GM23338 (cell line): ENCODE measurements at regions not wholly inside any gene's neighbourhood (a gene's known extent, or its start where the extent isn't known, plus 50 kb on each side); places are given as distances from the start of the nearest gene placed in this dataset.

Experiments used
- ATAC-seq: fragments of 200-7000 bp; cut with Tn5 transposase; 3 replicates; pipeline ENCODE4 v1.9.1; 2020
- DNase-seq: peaks from one replicate; pipeline ENCODE4 v3.0.0-alpha.2; 2015; ENCODE audit warnings: low spot score
- H2AFZ ChIP-seq: fragments of 200-600 bp; sonication (generic); 2 replicates; pipeline ENCODE4 v1.8.0; 2016; ENCODE audit warnings: antibody characterized with exemption, mild to moderate bottlenecking, moderate library complexity
- H3F3A ChIP-seq: fragments of 200-600 bp; sonication (generic); replicated peaks from 2 replicates; pipeline ENCODE4 v1.8.0; 2017; ENCODE audit warnings: antibody characterized with exemption, mixed run types, low read depth
- H3K27ac ChIP-seq: fragments of 200-600 bp; sonication (generic); 2 replicates; pipeline ENCODE4 v1.6.1; 2016; ENCODE audit warnings: low read depth
- H3K27me3 ChIP-seq: fragments of 200-600 bp; sonication (generic); 2 replicates; pipeline ENCODE4 v1.8.0; 2016; ENCODE audit warnings: mild to moderate bottlenecking, mixed run types, moderate library complexity; ENCODE audit not compliant: insufficient read depth
- H3K36me3 ChIP-seq: fragments of 200-600 bp; sonication (generic); 2 replicates; pipeline ENCODE4 v1.8.0; 2016; ENCODE audit warnings: mild to moderate bottlenecking; ENCODE audit not compliant: insufficient read depth
- H3K4me1 ChIP-seq: fragments of 200-600 bp; sonication (generic); 2 replicates; pipeline ENCODE4 v1.8.0; 2016; ENCODE audit warnings: mild to moderate bottlenecking, moderate library complexity; ENCODE audit not compliant: insufficient read depth
- H3K4me2 ChIP-seq: fragments of 200-600 bp; sonication (generic); 2 replicates; pipeline ENCODE4 v1.7.1; 2017; ENCODE audit warnings: mixed run types
- H3K4me3 ChIP-seq: fragments of 200-600 bp; sonication (generic); 2 replicates; pipeline ENCODE4 v1.6.1; 2016; ENCODE audit warnings: mixed run types
- H3K79me2 ChIP-seq: fragments of 200-600 bp; sonication (generic); replicated peaks from 2 replicates; pipeline ENCODE4 v1.8.0; 2017; ENCODE audit warnings: mild to moderate bottlenecking; ENCODE audit not compliant: insufficient read depth
- H3K9me2 ChIP-seq: fragments of 200-600 bp; sonication (generic); 2 replicates; pipeline ENCODE4 v1.8.0; 2017; ENCODE audit not compliant: insufficient read depth
- H4K20me1 ChIP-seq: fragments of 200-600 bp; sonication (generic); replicated peaks from 2 replicates; pipeline ENCODE4 v1.8.0; 2017; ENCODE audit warnings: mild to moderate bottlenecking; ENCODE audit not compliant: insufficient read depth
- H3K27ac Mint-ChIP-seq: 2 replicates; pipeline ENCODE4 v1.8.0; 2020; ENCODE audit warnings: inconsistent platforms, mild to moderate bottlenecking, moderate library complexity, mixed read lengths
- H3K27me3 Mint-ChIP-seq: 3 replicates; pipeline ENCODE4 v1.8.0; 2022; ENCODE audit warnings: low read depth, mild to moderate bottlenecking, moderate library complexity, mixed read lengths, inconsistent platforms; ENCODE audit not compliant: insufficient read depth, poor library complexity
- H3K36me3 Mint-ChIP-seq: 3 replicates; pipeline ENCODE4 v1.8.0; 2021; ENCODE audit warnings: low read depth, mild to moderate bottlenecking, inconsistent platforms, moderate library complexity, mixed read lengths
- H3K4me1 Mint-ChIP-seq: 3 replicates; pipeline ENCODE4 v1.8.0; 2020; ENCODE audit warnings: mild to moderate bottlenecking, inconsistent platforms, mixed read lengths
- H3K4me3 Mint-ChIP-seq: 3 replicates; pipeline ENCODE4 v1.8.0; 2021; ENCODE audit warnings: moderate library complexity, mild to moderate bottlenecking, inconsistent platforms, mixed read lengths
- H3K9me3 Mint-ChIP-seq: 3 replicates; pipeline ENCODE4 v1.8.0; 2020; ENCODE audit warnings: moderate library complexity, mild to moderate bottlenecking, inconsistent platforms, mixed read lengths
- CREB1 ChIP-seq: fragments of 250-450 bp; sonication (Bioruptor Pico); IDR thresholded peaks from 2 replicates; pipeline ENCODE4 v1.5.0; 2020; ENCODE audit warnings: low read depth, mild to moderate bottlenecking, moderate library complexity
- ETS1 ChIP-seq: IDR thresholded peaks from 2 replicates; pipeline ENCODE4 v1.6.1; 2016; ENCODE audit warnings: antibody characterized with exemption
- EZH2 ChIP-seq: fragments of 200-600 bp; sonication (generic); IDR thresholded peaks from one replicate; pipeline ENCODE4 v1.8.0; 2017; ENCODE audit warnings: antibody characterized with exemption, mild to moderate bottlenecking, low read depth; ENCODE audit not compliant: unreplicated experiment
- EZH2phosphoT487 ChIP-seq: fragments of 200-600 bp; sonication (generic); IDR thresholded peaks from one replicate; pipeline ENCODE4 v1.8.1; 2018; ENCODE audit warnings: antibody characterized with exemption; ENCODE audit not compliant: unreplicated experiment
- JUNB ChIP-seq: IDR thresholded peaks from one replicate; pipeline ENCODE4 v1.6.1; 2016; ENCODE audit warnings: antibody characterized with exemption; ENCODE audit not compliant: unreplicated experiment
- POLR2AphosphoS5 ChIP-seq: IDR thresholded peaks from 2 replicates; pipeline ENCODE4 v1.6.1; 2016; ENCODE audit warnings: antibody characterized with exemption, low read depth
- ZNF114 ChIP-seq: fragments of 250-450 bp; sonication (Bioruptor Pico); IDR thresholded peaks from 2 replicates; pipeline ENCODE4 v1.5.0; 2020; ENCODE audit warnings: mild to moderate bottlenecking, moderate library complexity
- ZNF462 ChIP-seq: fragments of 250-450 bp; sonication (Bioruptor Pico); IDR thresholded peaks from 2 replicates; pipeline ENCODE4 v1.5.0; 2020; ENCODE audit warnings: mild to moderate bottlenecking, moderate library complexity

- TF ChIP-seq POLR2AphosphoS5 (no peak), ETS1 (no peak), ZNF462 (no peak), EZH2phosphoT487 (no peak)
These were observed 85.7 kb downstream of the TRIM42 start (continued) for GRCh38 chr3:140763532-140763931.

- no peaks in the 10 kb centered on the region for H3K27me3 ChIP-seq
- H3K36me3 Mint-ChIP-seq, result no peaks in the 10 kb centered on the region
- peaks cover 10% of the 10 kb centered on the region; the same call in 2 of the 3 replicates for H3K4me1 Mint-ChIP-seq
- H3F3A ChIP-seq, result no peaks in the 10 kb centered on the region
- H3K9me3 Mint-ChIP-seq, result no peaks in the 10 kb centered on the region
- no peak overlapping the region; the same call in 1 of the 2 replicates for H2AFZ ChIP-seq
- H3K4me2 ChIP-seq, result no peak overlapping the region
- no peaks in the 10 kb centered on the region for H3K79me2 ChIP-seq
- peaks cover 3% of the 10 kb centered on the region; the same call in 1 of the 2 replicates for H3K9me2 ChIP-seq
- no peak overlapping the region for H3K27ac ChIP-seq
- no peak overlapping the region for H3K4me3 ChIP-seq
- TF ChIP-seq ZNF114 (CRISPR knock-in tag), result no peak
- no peak for TF ChIP-seq JUNB
- no peak for TF ChIP-seq CREB1 (CRISPR knock-in tag)
- TF ChIP-seq EZH2, result no peak
- H3K27ac Mint-ChIP-seq, result no peak overlapping the region
- H3K36me3 ChIP-seq, result no peaks in the 10 kb centered on the region
- ATAC-seq, result no peak
- H3K27me3 Mint-ChIP-seq, result peaks cover 2% of the 10 kb centered on the region
- no peak overlapping the region for H3K4me3 Mint-ChIP-seq
- no peak for DNase-seq
- 0 out of 2 replicates have a peak, but pooled peaks cover 6% of the 10 kb centered on the region for H3K4me1 ChIP-seq
- no peaks in the 10 kb centered on the region for H4K20me1 ChIP-seq
These were observed 87.4 kb downstream of the TRIM42 start for GRCh38 chr3:140765246-140765645.
